Loucy (cell line): ENCODE measurements at regions not wholly inside any gene's neighbourhood (a gene's known extent, or its start where the extent isn't known, plus 50 kb on each side); places are given as distances from the start of the nearest gene placed in this dataset.

Experiments
- H2AFZ ChIP-seq: fragments of 200-600 bp; sonication (generic); 2 replicates; pipeline ENCODE4 v1.6.0; 2016; ENCODE audit warnings: antibody characterized with exemption, mild to moderate bottlenecking, low read length, moderate library complexity
- H3F3A ChIP-seq: fragments of 200-600 bp; 2 replicates; pipeline ENCODE4 v1.6.0; 2016; ENCODE audit warnings: antibody characterized with exemption, low read depth, mild to moderate bottlenecking
- H3K27me3 ChIP-seq: fragments of 200-600 bp; sonication (generic); 2 replicates; pipeline ENCODE4 v1.6.1; 2014; ENCODE audit warnings: low read length, mild to moderate bottlenecking; ENCODE audit not compliant: insufficient read depth, poor library complexity, severe bottlenecking
- H3K36me3 ChIP-seq: fragments of 200-600 bp; sonication (generic); 2 replicates; pipeline ENCODE4 v1.6.1; 2016; ENCODE audit warnings: low read length; ENCODE audit not compliant: insufficient read depth
- H3K4me1 ChIP-seq: fragments of 200-600 bp; sonication (generic); 2 replicates; pipeline ENCODE4 v1.5.1; 2014; ENCODE audit warnings: low read length, mild to moderate bottlenecking; ENCODE audit not compliant: insufficient read depth, poor library complexity, severe bottlenecking
- H3K4me2 ChIP-seq: fragments of 200-600 bp; sonication (generic); 2 replicates; pipeline ENCODE4 v1.6.0; 2014; ENCODE audit warnings: antibody characterized with exemption, low read length, low read depth, mild to moderate bottlenecking; ENCODE audit not compliant: poor library complexity, severe bottlenecking
- H3K4me3 ChIP-seq: fragments of 200-600 bp; sonication (generic); 2 replicates; pipeline ENCODE4 v1.5.1; 2014; ENCODE audit warnings: low read length, mild to moderate bottlenecking, mixed read lengths; ENCODE audit not compliant: poor library complexity, severe bottlenecking
- H3K79me2 ChIP-seq: fragments of 200-600 bp; sonication (generic); 2 replicates; pipeline ENCODE4 v1.6.1; 2014; ENCODE audit warnings: low read length; ENCODE audit not compliant: insufficient read depth
- H3K9ac ChIP-seq: fragments of 200-600 bp; sonication (generic); 2 replicates; pipeline ENCODE4 v1.6.0; 2014; ENCODE audit warnings: mild to moderate bottlenecking, low read depth, low read length, moderate library complexity; ENCODE audit not compliant: poor library complexity, severe bottlenecking
- H3K9me2 ChIP-seq: fragments of 200-600 bp; sonication (generic); replicated peaks from 2 replicates; pipeline ENCODE4 v1.6.1; 2016; ENCODE audit warnings: low read depth, low read length, mixed read lengths
- H3K9me3 ChIP-seq: fragments of 200-600 bp; sonication (generic); 2 replicates; pipeline ENCODE4 v1.6.1; 2014; ENCODE audit warnings: mild to moderate bottlenecking, antibody characterized with exemption, low read length, low read depth; ENCODE audit not compliant: insufficient read depth
- H4K20me1 ChIP-seq: fragments of 200-600 bp; sonication (generic); 2 replicates; pipeline ENCODE4 v1.6.0; 2014; ENCODE audit warnings: antibody characterized with exemption, low read length, mild to moderate bottlenecking; ENCODE audit not compliant: insufficient read depth, poor library complexity, severe bottlenecking
- CTCF ChIP-seq: fragments of 200-600 bp; sonication (generic); conservative IDR thresholded peaks from 2 replicates; pipeline ENCODE4 v1.5.1; 2014; ENCODE audit warnings: mild to moderate bottlenecking, antibody characterized with exemption, low read length
- EZH2phosphoT487 ChIP-seq: fragments of 200-600 bp; IDR thresholded peaks from 2 replicates; pipeline ENCODE4 v1.6.1; 2018; ENCODE audit warnings: antibody characterized with exemption, mild to moderate bottlenecking, moderate library complexity, borderline replicate concordance

GRCh38 chr12:46653311-46653710, 172.5 kb downstream of the SLC38A4 start:
- Histone ChIP-seq H2AFZ (no peak overlapping the region), H3K9me2 (no peaks in the 10 kb centered on the region), H3K4me2 (no peak overlapping the region), H3K79me2 (no peaks in the 10 kb centered on the region), H3K36me3 (no peaks in the 10 kb centered on the region), H3K4me3 (no peak overlapping the region), H3K4me1 (peaks cover 6% of the 10 kb centered on the region), H3K9ac (no peak overlapping the region), H4K20me1 (no peaks in the 10 kb centered on the region), H3K9me3 (no peaks in the 10 kb centered on the region), H3F3A (no peaks in the 10 kb centered on the region), H3K27me3 (no peaks in the 10 kb centered on the region)
- TF ChIP-seq EZH2phosphoT487: no peak
- TF ChIP-seq CTCF: no peak

DNA sequence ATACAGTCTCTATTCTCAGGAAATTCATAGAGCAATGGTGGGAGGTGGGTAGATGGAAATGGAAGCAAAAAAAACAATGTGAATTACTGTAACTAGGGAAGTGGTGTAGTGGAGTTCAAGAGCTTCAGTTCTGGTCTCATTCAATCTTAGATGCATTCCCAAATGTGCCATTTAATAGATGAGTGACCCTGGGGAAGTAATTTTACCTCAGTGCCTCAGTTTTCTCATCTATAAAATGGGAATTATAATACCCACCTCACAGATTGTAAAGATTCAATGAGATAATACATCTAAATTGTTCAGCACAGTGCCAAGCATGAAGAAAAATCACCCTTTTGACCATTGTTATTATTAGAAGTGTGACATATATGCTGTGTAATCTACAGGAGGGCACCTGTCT, 173.1 kb downstream of the SLC38A4 start:
- TF ChIP-seq CTCF: no peak
- no peak for TF ChIP-seq EZH2phosphoT487
- Histone ChIP-seq H3K4me1 (peaks cover 1% of the 10 kb centered on the region), H3K9me3 (no peaks in the 10 kb centered on the region)

DNA sequence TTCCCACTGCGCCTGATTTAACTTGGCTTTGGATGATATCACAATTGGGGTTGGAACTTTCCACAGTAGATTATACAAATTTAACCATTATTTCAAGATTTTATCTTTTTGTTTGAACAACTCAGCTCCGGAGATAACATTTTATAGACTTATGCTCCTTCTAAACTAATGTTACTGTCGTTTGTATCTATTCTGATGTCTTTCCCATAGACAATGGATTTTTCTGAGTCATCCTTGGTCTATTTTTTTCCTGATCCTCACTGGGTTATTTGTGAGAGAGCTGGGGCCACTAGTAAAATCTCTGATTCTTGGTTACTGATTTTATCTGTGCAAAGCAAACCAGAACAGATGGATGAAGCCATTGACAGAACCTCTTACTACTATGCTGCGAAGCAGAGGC, 175.1 kb downstream of the SLC38A4 start:
- no peaks in the 10 kb centered on the region for H3K27me3 ChIP-seq
- no peak overlapping the region for H2AFZ ChIP-seq
- no peak overlapping the region for H3K4me3 ChIP-seq

More for the DNA sequence above, 173.1 kb downstream of the SLC38A4 start:
- H4K20me1 ChIP-seq: no peaks in the 10 kb centered on the region
- no peak overlapping the region for H2AFZ ChIP-seq
- H3K79me2 ChIP-seq: no peaks in the 10 kb centered on the region
- no peaks in the 10 kb centered on the region for H3K9me2 ChIP-seq
- no peak overlapping the region for H3K9ac ChIP-seq
- no peak overlapping the region for H3K4me2 ChIP-seq
- H3F3A ChIP-seq: no peaks in the 10 kb centered on the region
- H3K27me3 ChIP-seq: no peaks in the 10 kb centered on the region
- H3K36me3 ChIP-seq: no peaks in the 10 kb centered on the region
- no peak overlapping the region for H3K4me3 ChIP-seq

More for the DNA sequence above, 175.1 kb downstream of the SLC38A4 start:
- no peaks in the 10 kb centered on the region for H3F3A ChIP-seq
- no peaks in the 10 kb centered on the region for H3K4me1 ChIP-seq
- no peaks in the 10 kb centered on the region for H3K79me2 ChIP-seq
- H3K36me3 ChIP-seq: no peaks in the 10 kb centered on the region
- peaks cover 4% of the 10 kb centered on the region; the same call in 1 of the 2 replicates for H3K9me3 ChIP-seq
- no peak for TF ChIP-seq EZH2phosphoT487
- no peak for TF ChIP-seq CTCF
- H3K9ac ChIP-seq: no peak overlapping the region
- H3K4me2 ChIP-seq: no peak overlapping the region
- no peaks in the 10 kb centered on the region for H3K9me2 ChIP-seq
- no peaks in the 10 kb centered on the region for H4K20me1 ChIP-seq
